COLO668 (cell line): ENCODE measurements at regions not wholly inside any gene's neighbourhood (a gene's known extent, or its start where the extent isn't known, plus 50 kb on each side); places are given as distances from the start of the nearest gene placed in this dataset.

Source experiments
- DNase-seq: peaks from one replicate; lab custom pipeline; 2025; ENCODE audit not compliant: unreplicated experiment; lab: John Stamatoyannopoulos, UW

GRCh38 chr10:43885842-43886241 is 237.2 kb upstream of the ZNF32 start:
- DNase-seq, result no peak

GRCh38 chr10:43885252-43885651 is 236.6 kb upstream of the ZNF32 start:
- DNase-seq, result no peak

- DNase-seq, result no peak
These were observed 235.9 kb upstream of the ZNF32 start for GRCh38 chr10:43884501-43885105.

GRCh38 chr10:43882711-43883110 is 234.0 kb upstream of the ZNF32 start:
- no peak for DNase-seq

GRCh38 chr10:43881657-43882056 is 233.0 kb upstream of the ZNF32 start:
- DNase-seq, result no peak

GRCh38 chr10:43880160-43880559 is 231.5 kb upstream of the ZNF32 start:
- no peak for DNase-seq

GRCh38 chr10:43879742-43880141 is 231.1 kb upstream of the ZNF32 start:
- no peak for DNase-seq

- no peak for DNase-seq
These were observed 230.5 kb upstream of the ZNF32 start for GRCh38 chr10:43879162-43879561.

- DNase-seq, result no peak
These were observed 229.7 kb upstream of the ZNF32 start for GRCh38 chr10:43878386-43878785.

- no peak for DNase-seq
These were observed 228.3 kb upstream of the ZNF32 start for GRCh38 chr10:43876976-43877375.

GRCh38 chr10:43874984-43875383 is 226.3 kb upstream of the ZNF32 start:
- no peak for DNase-seq

- DNase-seq, result no peak
These were observed 225.0 kb upstream of the ZNF32 start for GRCh38 chr10:43873717-43874116.

GRCh38 chr10:43872644-43873043 is 224.0 kb upstream of the ZNF32 start:
- DNase-seq, result no peak

GRCh38 chr10:43871545-43871944 is 222.9 kb upstream of the ZNF32 start:
- DNase-seq, result no peak

GRCh38 chr10:43870968-43871439 is 222.3 kb upstream of the ZNF32 start:
- no peak for DNase-seq

- DNase-seq, result no peak
These were observed 221.1 kb upstream of the ZNF32 start for GRCh38 chr10:43869669-43870322.

- DNase-seq, result no peak
These were observed 220.3 kb upstream of the ZNF32 start for GRCh38 chr10:43868952-43869351.

- no peak for DNase-seq
These were observed 219.2 kb upstream of the ZNF32 start for GRCh38 chr10:43867667-43868565.

GRCh38 chr10:43867113-43867512 is 218.4 kb upstream of the ZNF32 start:
- DNase-seq, result no peak

GRCh38 chr10:43866712-43867111 is 218.0 kb upstream of the ZNF32 start:
- DNase-seq, result no peak

GRCh38 chr10:43865265-43866135 is 216.8 kb upstream of the ZNF32 start:
- DNase-seq, result no peak
